DOHH2 (cell line): ENCODE measurements at regions not wholly inside any gene's neighbourhood (a gene's known extent, or its start where the extent isn't known, plus 50 kb on each side); places are given as distances from the start of the nearest gene placed in this dataset.

Experiments used
- H3F3A ChIP-seq: fragments of 200-600 bp; sonication (generic), shearing (Covaris generic); 2 replicates; pipeline ENCODE4 v1.6.0; 2016; ENCODE audit warnings: antibody characterized with exemption, mild to moderate bottlenecking; ENCODE audit not compliant: control insufficient read depth, insufficient read depth
- H3K27ac ChIP-seq: fragments of 200-600 bp; sonication (generic); 2 replicates; pipeline ENCODE4 v1.5.1; 2014; ENCODE audit warnings: low read depth, mild to moderate bottlenecking, low read length, moderate library complexity
- H3K27me3 ChIP-seq: fragments of 200-600 bp; sonication (generic); 2 replicates; pipeline ENCODE4 v1.6.1; 2014; ENCODE audit warnings: mild to moderate bottlenecking, low read length, mixed read lengths; ENCODE audit not compliant: control insufficient read depth
- H3K36me3 ChIP-seq: fragments of 200-600 bp; sonication (generic); 2 replicates; pipeline ENCODE4 v1.6.1; 2014; ENCODE audit warnings: mild to moderate bottlenecking, low read length, moderate library complexity, mixed read lengths; ENCODE audit not compliant: control insufficient read depth
- H3K4me1 ChIP-seq: fragments of 200-600 bp; sonication (generic); 2 replicates; pipeline ENCODE4 v1.6.1; 2014; ENCODE audit warnings: mild to moderate bottlenecking, low read length, mixed read lengths; ENCODE audit not compliant: control insufficient read depth
- H3K4me2 ChIP-seq: fragments of 200-600 bp; sonication (generic); 2 replicates; pipeline ENCODE4 v1.6.0; 2014; ENCODE audit warnings: mild to moderate bottlenecking, low read length, moderate library complexity
- H3K4me3 ChIP-seq: fragments of 200-600 bp; sonication (generic); 2 replicates; pipeline ENCODE4 v1.5.1; 2014; ENCODE audit warnings: mild to moderate bottlenecking, low read length, mixed read lengths
- H3K79me2 ChIP-seq: fragments of 200-600 bp; sonication (generic); 2 replicates; pipeline ENCODE4 v1.6.1; 2014; ENCODE audit warnings: mild to moderate bottlenecking, low read length, mixed read lengths; ENCODE audit not compliant: control insufficient read depth
- H3K9me2 ChIP-seq: fragments of 200-600 bp; sonication (generic); replicated peaks from 2 replicates; pipeline ENCODE4 v1.6.1; 2014; ENCODE audit warnings: mild to moderate bottlenecking, low read length, mixed read lengths; ENCODE audit not compliant: control insufficient read depth
- H3K9me3 ChIP-seq: fragments of 200-600 bp; sonication (generic); 2 replicates; pipeline ENCODE4 v1.6.1; 2014; ENCODE audit warnings: antibody characterized with exemption, low read length, mixed read lengths; ENCODE audit not compliant: control insufficient read depth, insufficient read depth
- H4K20me1 ChIP-seq: fragments of 200-600 bp; sonication (generic); 2 replicates; pipeline ENCODE4 v1.6.0; 2014; ENCODE audit warnings: low read depth, mild to moderate bottlenecking, antibody characterized with exemption, low read length, moderate library complexity; ENCODE audit not compliant: control insufficient read depth, insufficient read depth
- CTCF ChIP-seq: fragments of 200-600 bp; sonication (generic); IDR thresholded peaks from one replicate; pipeline ENCODE4 v1.5.1; 2014; ENCODE audit warnings: antibody characterized with exemption, mild to moderate bottlenecking, low read depth, low read length; ENCODE audit not compliant: poor library complexity, severe bottlenecking
- EZH2phosphoT487 ChIP-seq: fragments of 200-600 bp; sonication (generic); IDR thresholded peaks from 2 replicates; pipeline ENCODE4 v1.6.1; 2017; ENCODE audit warnings: borderline replicate concordance, mild to moderate bottlenecking, antibody characterized with exemption, low read length, moderate library complexity, mixed read lengths

- Histone ChIP-seq H3K4me1 (no peaks in the 10 kb centered on the region), H3K9me3 (no peaks in the 10 kb centered on the region), H4K20me1 (no peaks in the 10 kb centered on the region), H3K27ac (no peak overlapping the region), H3K4me3 (no peak overlapping the region), H3K36me3 (no peaks in the 10 kb centered on the region), H3K27me3 (no peaks in the 10 kb centered on the region), H3K79me2 (no peaks in the 10 kb centered on the region), H3K4me2 (no peak overlapping the region), H3F3A (no peaks in the 10 kb centered on the region), H3K9me2 (no peaks in the 10 kb centered on the region)
- TF ChIP-seq EZH2phosphoT487: no peak
- no peak for TF ChIP-seq CTCF
Measured at GRCh38 chr12:125610971-125611370, 545.7 kb downstream of the AACS start.

- Histone ChIP-seq H3K27me3 (no peaks in the 10 kb centered on the region), H3K4me2 (no peak overlapping the region), H3F3A (no peaks in the 10 kb centered on the region), H3K36me3 (no peaks in the 10 kb centered on the region), H3K79me2 (no peaks in the 10 kb centered on the region), H3K9me3 (no peaks in the 10 kb centered on the region), H3K9me2 (no peaks in the 10 kb centered on the region), H3K27ac (no peak overlapping the region), H4K20me1 (no peaks in the 10 kb centered on the region), H3K4me1 (peaks cover 8% of the 10 kb centered on the region), H3K4me3 (no peak overlapping the region)
- TF ChIP-seq CTCF: no peak
- TF ChIP-seq EZH2phosphoT487: no peak
Measured at GRCh38 chr12:125614058-125614457, 548.8 kb downstream of the AACS start.

GRCh38 chr12:125619723-125620122, 554.5 kb downstream of the AACS start:
- Histone ChIP-seq H3K9me2 (no peaks in the 10 kb centered on the region), H3K4me2 (no peak overlapping the region), H3K9me3 (no peaks in the 10 kb centered on the region), H3K4me3 (no peak overlapping the region), H3F3A (no peaks in the 10 kb centered on the region), H3K27me3 (no peaks in the 10 kb centered on the region), H3K36me3 (no peaks in the 10 kb centered on the region), H3K79me2 (no peaks in the 10 kb centered on the region), H4K20me1 (no peaks in the 10 kb centered on the region), H3K4me1 (peaks cover 8% of the 10 kb centered on the region), H3K27ac (no peak overlapping the region)
- TF ChIP-seq CTCF: no peak
- TF ChIP-seq EZH2phosphoT487: no peak

- Histone ChIP-seq H3K79me2 (no peaks in the 10 kb centered on the region), H3K9me3 (no peaks in the 10 kb centered on the region), H3K27ac (no peak overlapping the region), H4K20me1 (no peaks in the 10 kb centered on the region), H3K4me1 (peaks cover 3% of the 10 kb centered on the region), H3F3A (no peaks in the 10 kb centered on the region), H3K36me3 (no peaks in the 10 kb centered on the region), H3K4me2 (no peak overlapping the region), H3K27me3 (no peaks in the 10 kb centered on the region; the same call in 1 of the 2 replicates), H3K9me2 (no peaks in the 10 kb centered on the region), H3K4me3 (no peak overlapping the region)
- TF ChIP-seq EZH2phosphoT487 (no peak), CTCF (no peak)
Measured at GRCh38 chr12:125633686-125634085, 568.5 kb downstream of the AACS start.
